ENCODE measurements at regions not wholly inside any gene's neighbourhood (a gene's known extent, or its start where the extent isn't known, plus 50 kb on each side); places are given as distances from the start of the nearest gene placed in this dataset.

- TF ChIP-seq CTCF (conservative IDR thresholded peaks at IDR 0.05 in 1 of 2, IDR thresholded peaks at IDR 0.05 in 1 of 2; ENCODE audit: low read depth in 1 of 2, low read length in 2 of 2), result no peak
- no peak for TF ChIP-seq EZH2 (IDR thresholded peaks at IDR 0.05; ENCODE audit: low read length, missing control alignments)
Observed at GRCh38 chr2:204335451-204336058, 209.7 kb upstream of the PARD3B start.
